ENCODE measurements at regions not wholly inside any gene's neighbourhood (a gene's known extent, or its start where the extent isn't known, plus 50 kb on each side); places are given as distances from the start of the nearest gene placed in this dataset.

DNA sequence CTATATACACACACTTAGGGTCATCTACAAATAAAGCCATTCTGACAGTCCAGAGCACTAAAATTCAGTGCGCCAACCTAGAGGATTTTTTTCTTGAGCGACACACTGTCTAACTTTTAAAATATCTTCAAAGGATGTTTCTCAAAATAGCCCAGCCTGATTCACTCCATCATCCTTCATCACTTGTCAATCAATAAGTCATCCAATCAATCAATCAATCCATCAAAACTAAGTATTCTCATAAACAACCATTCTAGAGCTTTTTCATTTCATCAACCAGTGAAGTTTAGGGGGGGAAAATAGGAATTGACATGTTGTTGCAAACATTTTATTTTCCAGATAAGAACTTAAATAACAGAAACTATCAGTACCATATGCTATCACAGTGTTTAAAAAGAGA, 183.2 kb downstream of the HDGFL1 start:
- no peak for DNase-seq (ENCODE audit: low spot score in 2 of 2)
- TF ChIP-seq, protein P1, sequence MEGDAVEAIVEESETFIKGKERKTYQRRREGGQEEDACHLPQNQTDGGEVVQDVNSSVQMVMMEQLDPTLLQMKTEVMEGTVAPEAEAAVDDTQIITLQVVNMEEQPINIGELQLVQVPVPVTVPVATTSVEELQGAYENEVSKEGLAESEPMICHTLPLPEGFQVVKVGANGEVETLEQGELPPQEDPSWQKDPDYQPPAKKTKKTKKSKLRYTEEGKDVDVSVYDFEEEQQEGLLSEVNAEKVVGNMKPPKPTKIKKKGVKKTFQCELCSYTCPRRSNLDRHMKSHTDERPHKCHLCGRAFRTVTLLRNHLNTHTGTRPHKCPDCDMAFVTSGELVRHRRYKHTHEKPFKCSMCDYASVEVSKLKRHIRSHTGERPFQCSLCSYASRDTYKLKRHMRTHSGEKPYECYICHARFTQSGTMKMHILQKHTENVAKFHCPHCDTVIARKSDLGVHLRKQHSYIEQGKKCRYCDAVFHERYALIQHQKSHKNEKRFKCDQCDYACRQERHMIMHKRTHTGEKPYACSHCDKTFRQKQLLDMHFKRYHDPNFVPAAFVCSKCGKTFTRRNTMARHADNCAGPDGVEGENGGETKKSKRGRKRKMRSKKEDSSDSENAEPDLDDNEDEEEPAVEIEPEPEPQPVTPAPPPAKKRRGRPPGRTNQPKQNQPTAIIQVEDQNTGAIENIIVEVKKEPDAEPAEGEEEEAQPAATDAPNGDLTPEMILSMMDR (IDR thresholded peaks at IDR 0.05): no peak

DNA sequence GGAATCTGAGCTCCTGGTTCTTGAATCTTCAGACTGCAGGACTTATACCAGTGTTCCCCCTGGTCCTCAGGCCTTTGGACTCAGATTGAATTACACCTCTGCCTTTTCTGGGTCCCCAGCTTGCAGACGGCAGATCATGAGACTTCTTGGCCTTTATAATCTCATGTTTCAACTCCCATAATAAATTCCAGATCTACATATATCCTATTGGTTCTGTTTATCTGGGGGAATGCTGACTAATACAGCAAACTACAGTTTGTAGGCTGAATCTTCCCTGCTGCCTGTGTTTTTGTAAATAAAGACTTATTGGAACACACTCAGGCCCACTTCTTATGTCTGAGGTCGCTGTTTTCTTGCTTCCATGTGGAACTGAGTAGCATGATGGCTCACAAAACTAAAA, 184.7 kb downstream of the HDGFL1 start:
- H3K4me1 ChIP-seq: no peaks in the 10 kb centered on the region
- TF ChIP-seq, protein P1 (IDR thresholded peaks at IDR 0.05): no peak
- DNase-seq (ENCODE audit: low spot score in 2 of 2): no peak
- intact Hi-C loops (cut with DNase I): no loop called here
- no peak overlapping the region for H3K27ac ChIP-seq
- no peaks in the 10 kb centered on the region for H3K27me3 ChIP-seq
- H3K9me3 ChIP-seq: no peaks in the 10 kb centered on the region
- no peaks in the 10 kb centered on the region for H3K36me3 ChIP-seq
- H3K4me3 ChIP-seq: no peak overlapping the region

More for the DNA sequence above, 183.2 kb downstream of the HDGFL1 start:
- Histone ChIP-seq H3K27ac (no peak overlapping the region), H3K36me3 (no peaks in the 10 kb centered on the region), H3K4me1 (no peaks in the 10 kb centered on the region), H3K27me3 (no peaks in the 10 kb centered on the region), H3K9me3 (no peaks in the 10 kb centered on the region), H3K4me3 (no peak overlapping the region)
- intact Hi-C loops (cut with DNase I): no loop called here

DNA sequence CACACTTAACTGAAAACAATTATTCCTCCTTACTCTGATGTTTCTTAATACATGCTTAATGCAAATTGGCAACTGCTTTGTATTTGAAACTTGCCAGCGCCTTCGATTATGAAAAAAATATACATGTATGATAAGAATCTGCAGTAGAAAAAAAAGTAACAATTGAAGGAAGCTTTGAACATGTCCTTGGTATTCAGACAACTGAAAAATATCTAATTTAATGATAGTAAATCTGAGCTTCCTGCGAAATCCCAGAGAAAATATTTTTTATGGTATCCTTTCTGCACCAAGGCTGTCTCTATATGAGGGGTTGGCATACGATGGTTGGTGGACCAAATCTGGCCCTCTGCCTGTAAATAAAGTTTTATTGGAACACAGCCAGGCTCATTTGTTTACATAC, 186.2 kb downstream of the HDGFL1 start:
- TF ChIP-seq, protein P1 (IDR thresholded peaks at IDR 0.05): no peak
- DNase-seq (ENCODE audit: low spot score in 2 of 2): no peak
- no peaks in the 10 kb centered on the region for H3K4me1 ChIP-seq
- no peaks in the 10 kb centered on the region for H3K27me3 ChIP-seq
- intact Hi-C loops (cut with DNase I): no loop called here
- no peak overlapping the region for H3K27ac ChIP-seq
- no peak overlapping the region for H3K4me3 ChIP-seq
- H3K9me3 ChIP-seq: no peaks in the 10 kb centered on the region
- no peaks in the 10 kb centered on the region for H3K36me3 ChIP-seq

DNA sequence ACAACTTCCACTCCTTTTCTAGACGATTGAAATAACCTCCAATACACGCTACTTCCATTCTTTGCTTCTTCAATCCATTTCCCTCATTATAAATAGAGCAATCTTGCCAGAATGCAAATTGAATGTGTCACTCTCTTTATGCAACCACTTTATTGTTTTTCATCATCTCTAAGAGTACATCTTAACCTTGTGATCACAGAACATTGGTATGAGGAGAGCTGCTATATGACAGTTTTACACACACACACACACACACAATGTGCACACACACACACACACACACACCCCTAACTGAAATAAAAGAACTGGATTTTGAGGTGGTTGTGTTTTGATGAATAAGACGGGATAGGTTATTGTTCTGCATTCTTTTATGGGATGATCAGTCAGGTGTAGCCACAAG, 187.0 kb downstream of the HDGFL1 start:
- H3K27me3 ChIP-seq: no peaks in the 10 kb centered on the region
- TF ChIP-seq, protein P1 (IDR thresholded peaks at IDR 0.05): no peak
- no peak overlapping the region for H3K27ac ChIP-seq
- no peaks in the 10 kb centered on the region for H3K36me3 ChIP-seq
- H3K4me1 ChIP-seq: no peaks in the 10 kb centered on the region
- no peaks in the 10 kb centered on the region for H3K9me3 ChIP-seq
- DNase-seq (ENCODE audit: low spot score in 2 of 2): no peak
- intact Hi-C loops (cut with DNase I): no loop called here
- no peak overlapping the region for H3K4me3 ChIP-seq

DNA sequence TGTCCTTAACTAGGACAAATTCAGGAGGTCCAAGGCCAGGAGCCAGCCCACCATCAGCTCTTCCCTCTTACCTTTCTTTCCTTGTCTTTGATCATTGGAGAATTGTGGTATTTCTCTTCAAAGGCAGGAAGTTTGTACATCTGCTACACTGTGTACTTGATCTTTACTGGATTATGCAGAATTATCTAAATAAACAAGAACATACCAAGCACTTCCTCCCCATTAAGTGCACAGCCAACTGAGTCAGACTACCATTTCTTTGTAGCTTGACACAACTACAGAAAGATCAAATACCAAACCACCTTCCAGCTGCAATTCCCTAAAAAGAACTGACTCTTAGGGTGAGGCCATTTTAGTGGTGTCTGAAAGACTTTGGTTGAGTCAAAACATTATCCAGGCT, 195.1 kb downstream of the HDGFL1 start:
- no peaks in the 10 kb centered on the region for H3K9me3 ChIP-seq

More for the DNA sequence above, 195.1 kb downstream of the HDGFL1 start:
- DNase-seq (ENCODE audit: low spot score in 2 of 2): no peak
- no peak overlapping the region for H3K27ac ChIP-seq
- no peaks in the 10 kb centered on the region for H3K4me1 ChIP-seq
- no peaks in the 10 kb centered on the region for H3K36me3 ChIP-seq
- TF ChIP-seq, protein P1 (IDR thresholded peaks at IDR 0.05): no peak
- intact Hi-C loops (cut with DNase I): no loop called here
- no peaks in the 10 kb centered on the region for H3K27me3 ChIP-seq
- no peak overlapping the region for H3K4me3 ChIP-seq
